ENCODE measurements at regions not wholly inside any gene's neighbourhood (a gene's known extent, or its start where the extent isn't known, plus 50 kb on each side); places are given as distances from the start of the nearest gene placed in this dataset.
A peak's percentile ranks its signal among the peaks of the same experiment; 100 is the strongest.
"Not testable (repeated sequence)": the region's sequence is repeated elsewhere in the genome, so short reads cannot be mapped to it uniquely, and the experiment has no call there.

GRCh38 chr7:136117539-136117938, 140.4 kb upstream of the MTPN start:
- DNase-seq (ENCODE audit: low spot score) = no peak
- no peak overlapping the region for H3K27ac Mint-ChIP-seq
- H3K9me3 Mint-ChIP-seq = no peaks in the 10 kb centered on the region
- no peaks in the 10 kb centered on the region for H3K27me3 Mint-ChIP-seq (ENCODE audit: insufficient read depth)
- H3K4me1 Mint-ChIP-seq (ENCODE audit: low read depth) = peaks cover 5% of the 10 kb centered on the region
- H3K4me3 Mint-ChIP-seq = no peak overlapping the region
- no peaks in the 10 kb centered on the region for H3K36me3 Mint-ChIP-seq (ENCODE audit: low read depth)
- intact Hi-C loops (cut with micrococcal nuclease) = no loop called here

GRCh38 chr7:136116186-136116585, 139.0 kb upstream of the MTPN start:
- H3K4me3 Mint-ChIP-seq = no peak overlapping the region
- no peaks in the 10 kb centered on the region for H3K27me3 Mint-ChIP-seq (ENCODE audit: insufficient read depth)
- peaks cover 5% of the 10 kb centered on the region for H3K4me1 Mint-ChIP-seq (ENCODE audit: low read depth)
- H3K27ac Mint-ChIP-seq = no peak overlapping the region
- no peak for DNase-seq (ENCODE audit: low spot score)
- H3K36me3 Mint-ChIP-seq (ENCODE audit: low read depth) = no peaks in the 10 kb centered on the region
- no peaks in the 10 kb centered on the region for H3K9me3 Mint-ChIP-seq
- intact Hi-C loops (cut with micrococcal nuclease) = no loop called here

- DNase-seq (ENCODE audit: low spot score) = peak; percentile 12
- intact Hi-C loops (cut with micrococcal nuclease) = no loop called here
- peaks cover 5% of the 10 kb centered on the region for H3K4me1 Mint-ChIP-seq (ENCODE audit: low read depth)
- H3K4me3 Mint-ChIP-seq = no peak overlapping the region
- no peaks in the 10 kb centered on the region for H3K27me3 Mint-ChIP-seq (ENCODE audit: insufficient read depth)
- no peaks in the 10 kb centered on the region for H3K9me3 Mint-ChIP-seq
- no peaks in the 10 kb centered on the region for H3K36me3 Mint-ChIP-seq (ENCODE audit: low read depth)
- no peak overlapping the region for H3K27ac Mint-ChIP-seq
These were observed 138.0 kb upstream of the MTPN start for GRCh38 chr7:136114966-136115762.

GRCh38 chr7:136114467-136114866, 137.3 kb upstream of the MTPN start:
- H3K27ac Mint-ChIP-seq; H3K27me3 Mint-ChIP-seq (ENCODE audit: insufficient read depth); DNase-seq (ENCODE audit: low spot score); H3K36me3 Mint-ChIP-seq (ENCODE audit: low read depth); H3K9me3 Mint-ChIP-seq; intact Hi-C loops (cut with micrococcal nuclease); H3K4me1 Mint-ChIP-seq (ENCODE audit: low read depth); H3K4me3 Mint-ChIP-seq: not testable (repeated sequence)

- H3K9me3 Mint-ChIP-seq = peaks cover 24% of the 10 kb centered on the region
These were observed 131.9 kb upstream of the MTPN start for GRCh38 chr7:136109037-136109436.

GRCh38 chr7:136105191-136105590, 128.0 kb upstream of the MTPN start:
- intact Hi-C loops (cut with micrococcal nuclease) = no loop called here
- no peaks in the 10 kb centered on the region for H3K36me3 Mint-ChIP-seq (ENCODE audit: low read depth)

More at GRCh38 chr7:136109037-136109436, 131.9 kb upstream of the MTPN start:
- H3K4me3 Mint-ChIP-seq; H3K27ac Mint-ChIP-seq; H3K27me3 Mint-ChIP-seq (ENCODE audit: insufficient read depth); intact Hi-C loops (cut with micrococcal nuclease); DNase-seq (ENCODE audit: low spot score); H3K36me3 Mint-ChIP-seq (ENCODE audit: low read depth); H3K4me1 Mint-ChIP-seq (ENCODE audit: low read depth): not testable (repeated sequence)

GRCh38 chr7:136104269-136104603, 127.1 kb upstream of the MTPN start:
- intact Hi-C loops (cut with micrococcal nuclease) = no loop called here
- Mint-ChIP-seq H3K4me1 (ENCODE audit: low read depth) (no peaks in the 10 kb centered on the region), H3K9me3 (peaks cover 17% of the 10 kb centered on the region), H3K4me3 (no peak overlapping the region), H3K27ac (no peak overlapping the region), H3K36me3 (ENCODE audit: low read depth) (no peaks in the 10 kb centered on the region), H3K27me3 (ENCODE audit: insufficient read depth) (no peaks in the 10 kb centered on the region)
- no peak for DNase-seq (ENCODE audit: low spot score)

More at GRCh38 chr7:136105191-136105590, 128.0 kb upstream of the MTPN start:
- Mint-ChIP-seq H3K4me3 (no peak overlapping the region), H3K4me1 (ENCODE audit: low read depth) (no peaks in the 10 kb centered on the region), H3K9me3 (peaks cover 24% of the 10 kb centered on the region), H3K27me3 (ENCODE audit: insufficient read depth) (no peaks in the 10 kb centered on the region), H3K27ac (no peak overlapping the region)
- DNase-seq (ENCODE audit: low spot score) = no peak

GRCh38 chr7:136103545-136104268, 126.5 kb upstream of the MTPN start:
- Mint-ChIP-seq H3K27me3 (ENCODE audit: insufficient read depth) (no peaks in the 10 kb centered on the region), H3K36me3 (ENCODE audit: low read depth) (no peaks in the 10 kb centered on the region), H3K9me3 (peaks cover 17% of the 10 kb centered on the region), H3K4me1 (ENCODE audit: low read depth) (no peaks in the 10 kb centered on the region), H3K27ac (no peak overlapping the region), H3K4me3 (no peak overlapping the region)
- DNase-seq (ENCODE audit: low spot score) = no peak
- intact Hi-C loops (cut with micrococcal nuclease) = no loop called here

- no peaks in the 10 kb centered on the region for H3K27me3 Mint-ChIP-seq (ENCODE audit: insufficient read depth)
These were observed 125.7 kb upstream of the MTPN start for GRCh38 chr7:136102881-136103280.

GRCh38 chr7:136092714-136093113, 115.6 kb upstream of the MTPN start:
- H3K4me3 Mint-ChIP-seq; H3K36me3 Mint-ChIP-seq (ENCODE audit: low read depth); intact Hi-C loops (cut with micrococcal nuclease); H3K27ac Mint-ChIP-seq; DNase-seq (ENCODE audit: low spot score); H3K4me1 Mint-ChIP-seq (ENCODE audit: low read depth); H3K27me3 Mint-ChIP-seq (ENCODE audit: insufficient read depth); H3K9me3 Mint-ChIP-seq: not testable (repeated sequence)

More at GRCh38 chr7:136102881-136103280, 125.7 kb upstream of the MTPN start:
- H3K4me1 Mint-ChIP-seq (ENCODE audit: low read depth) = no peaks in the 10 kb centered on the region
- intact Hi-C loops (cut with micrococcal nuclease) = no loop called here
- H3K27ac Mint-ChIP-seq = no peak overlapping the region
- peaks cover 12% of the 10 kb centered on the region for H3K9me3 Mint-ChIP-seq
- no peak overlapping the region for H3K4me3 Mint-ChIP-seq
- H3K36me3 Mint-ChIP-seq (ENCODE audit: low read depth) = no peaks in the 10 kb centered on the region
- DNase-seq (ENCODE audit: low spot score) = no peak

GRCh38 chr7:136087881-136088280, 110.7 kb upstream of the MTPN start:
- Mint-ChIP-seq H3K4me3 (no peak overlapping the region), H3K9me3 (peaks cover 5% of the 10 kb centered on the region), H3K4me1 (ENCODE audit: low read depth) (no peaks in the 10 kb centered on the region), H3K27ac (no peak overlapping the region), H3K36me3 (ENCODE audit: low read depth) (no peaks in the 10 kb centered on the region), H3K27me3 (ENCODE audit: insufficient read depth) (no peaks in the 10 kb centered on the region)
- no peak for DNase-seq (ENCODE audit: low spot score)
- intact Hi-C loops (cut with micrococcal nuclease) = no loop called here

GRCh38 chr7:136086712-136087111, 109.6 kb upstream of the MTPN start:
- Mint-ChIP-seq H3K4me3 (no peak overlapping the region), H3K27me3 (ENCODE audit: insufficient read depth) (no peaks in the 10 kb centered on the region), H3K36me3 (ENCODE audit: low read depth) (no peaks in the 10 kb centered on the region), H3K9me3 (no peaks in the 10 kb centered on the region), H3K4me1 (ENCODE audit: low read depth) (no peaks in the 10 kb centered on the region), H3K27ac (no peak overlapping the region)
- DNase-seq (ENCODE audit: low spot score) = no peak
- intact Hi-C loops (cut with micrococcal nuclease) = no loop called here

GRCh38 chr7:136079934-136080333, 102.8 kb upstream of the MTPN start:
- intact Hi-C loops (cut with micrococcal nuclease) = no loop called here
- no peak overlapping the region for H3K27ac Mint-ChIP-seq
- H3K36me3 Mint-ChIP-seq (ENCODE audit: low read depth) = no peaks in the 10 kb centered on the region
- no peak overlapping the region for H3K4me3 Mint-ChIP-seq
- no peaks in the 10 kb centered on the region for H3K4me1 Mint-ChIP-seq (ENCODE audit: low read depth)
- H3K9me3 Mint-ChIP-seq = no peaks in the 10 kb centered on the region
- no peaks in the 10 kb centered on the region for H3K27me3 Mint-ChIP-seq (ENCODE audit: insufficient read depth)
- DNase-seq (ENCODE audit: low spot score) = no peak

Measured in activated T-helper 1 cell treated with anti-CD3 and anti-CD28 coated beads, Interleukin-12 subunit alpha, Interleukin-12 subunit beta, Interleukin-2, Interleukin-4 antibody, amounts not matched to agents 30 ng/mL and 10 ng/mL and 1 ng/mL, durations not matched to agents 14 hours and 24 hours and 36 hours (primary cell).